T follicular helper cell (primary cell): ENCODE measurements at regions not wholly inside any gene's neighbourhood (a gene's known extent, or its start where the extent isn't known, plus 50 kb on each side); places are given as distances from the start of the nearest gene placed in this dataset.

ENCODE experiments used
- DNase-seq: peaks from one replicate; pipeline ENCODE4 v3.0.0-alpha.2; 2020; ENCODE audit warnings: low read depth

GRCh38 chr10:78688230-78688900 lies 380.4 kb upstream of the ZMIZ1 start:
- DNase-seq: no peak

DNA sequence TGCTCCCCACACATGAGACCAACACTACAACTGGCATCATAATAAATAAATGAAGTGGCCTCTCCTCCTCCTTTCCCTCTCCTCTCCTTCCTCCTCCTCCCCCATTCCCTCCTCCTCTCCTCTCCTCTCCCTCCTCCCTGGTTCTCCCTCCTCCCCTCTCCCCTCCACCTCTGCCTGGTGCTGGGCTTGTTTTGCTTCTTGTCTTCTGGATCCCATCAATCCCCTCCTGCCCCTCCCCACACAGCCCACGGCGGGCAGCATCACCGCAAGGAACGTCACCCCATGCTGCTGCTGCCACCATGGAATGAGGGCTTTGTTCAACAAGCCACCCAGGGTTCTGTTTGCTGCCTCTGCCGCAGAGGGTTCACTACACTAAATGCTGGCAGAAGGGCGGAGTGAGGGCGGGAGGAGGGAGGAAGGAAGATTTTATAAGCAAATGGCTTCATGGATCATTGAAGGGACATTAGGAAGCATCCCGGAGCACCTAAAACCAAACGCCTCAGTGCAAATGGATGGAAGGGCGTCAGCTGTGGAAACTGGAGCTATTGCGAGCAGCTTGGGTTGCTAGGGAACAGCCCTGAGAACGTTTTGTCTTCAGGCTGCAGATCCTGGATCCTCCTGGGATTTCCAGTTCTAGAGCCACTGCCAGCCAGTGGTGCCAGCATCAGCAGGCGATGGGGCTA lies 379.7 kb upstream of the ZMIZ1 start:
- DNase-seq: no peak

GRCh38 chr10:78689584-78689935 lies 379.2 kb upstream of the ZMIZ1 start:
- DNase-seq: no peak

DNA sequence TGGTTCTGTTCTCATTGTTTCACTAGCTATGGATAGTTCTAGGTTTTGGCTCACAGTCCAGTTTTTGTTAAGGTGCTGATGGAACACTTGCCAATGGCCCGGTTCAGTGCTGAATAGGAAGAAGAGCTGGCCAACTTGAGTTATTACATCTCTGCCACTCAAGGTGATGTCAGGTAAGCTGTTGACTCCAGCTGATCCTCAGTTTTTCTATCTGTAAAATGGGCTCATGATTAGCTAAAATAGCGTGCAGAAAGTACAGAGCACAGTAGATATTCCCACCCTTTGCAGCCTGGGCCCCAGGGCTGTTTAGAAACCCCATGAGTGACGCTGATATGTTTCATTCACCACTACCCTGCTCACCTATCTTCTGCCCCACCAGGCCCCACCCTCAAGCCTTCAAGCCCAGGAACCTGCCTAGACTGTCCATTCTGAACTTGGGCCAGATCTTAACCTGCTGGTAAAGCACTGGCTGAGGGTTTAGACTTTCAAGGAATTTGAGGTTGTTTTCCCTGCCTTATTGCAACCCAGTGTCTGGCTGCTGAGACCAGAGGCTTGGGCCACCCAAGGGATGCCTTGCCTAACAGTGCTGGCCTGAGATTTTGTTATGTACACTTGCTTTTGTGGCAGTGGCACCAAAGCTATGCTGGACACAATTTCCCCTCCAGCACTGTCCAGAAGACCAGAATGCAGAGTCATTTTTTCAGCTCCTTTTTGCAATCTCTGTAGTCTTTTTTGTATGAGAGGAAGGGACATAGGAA lies 378.2 kb upstream of the ZMIZ1 start:
- DNase-seq: no peak

DNA sequence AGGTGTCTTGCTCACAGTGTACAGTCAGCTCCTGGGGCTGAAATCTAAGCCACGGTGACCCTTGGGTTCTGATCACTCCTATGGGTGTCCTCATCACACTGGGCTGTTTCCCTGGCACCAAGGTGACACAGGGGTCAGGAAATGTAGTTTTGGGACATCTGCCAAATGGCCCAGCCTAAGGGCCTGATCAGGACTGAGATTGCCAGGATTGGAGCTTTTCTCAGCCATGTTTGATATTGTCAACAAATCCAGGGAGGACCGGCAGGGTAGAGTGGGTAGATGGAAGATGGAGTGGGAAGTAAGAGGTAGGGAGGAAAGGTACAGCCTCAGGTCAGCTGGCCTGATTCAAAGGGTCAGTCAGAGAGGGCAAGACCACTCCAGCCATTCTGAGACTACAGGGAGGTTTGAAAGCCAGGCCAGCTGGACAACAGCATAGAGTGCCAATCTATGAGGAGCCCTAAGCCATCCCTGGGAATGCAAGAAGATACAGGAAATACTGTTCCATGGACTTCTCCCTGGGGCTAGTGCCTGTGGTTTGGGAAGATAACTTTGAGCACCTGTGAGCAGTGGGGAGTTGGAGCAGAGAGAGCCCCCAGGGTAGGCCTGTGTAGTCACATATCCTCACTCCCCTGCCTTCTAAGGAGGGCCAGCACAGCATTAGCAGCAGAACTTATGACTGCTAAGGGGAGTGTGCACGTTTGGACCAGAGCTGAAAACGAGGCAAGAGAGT lies 377.3 kb upstream of the ZMIZ1 start:
- no peak for DNase-seq

GRCh38 chr10:78692071-78692470 lies 376.7 kb upstream of the ZMIZ1 start:
- no peak for DNase-seq

DNA sequence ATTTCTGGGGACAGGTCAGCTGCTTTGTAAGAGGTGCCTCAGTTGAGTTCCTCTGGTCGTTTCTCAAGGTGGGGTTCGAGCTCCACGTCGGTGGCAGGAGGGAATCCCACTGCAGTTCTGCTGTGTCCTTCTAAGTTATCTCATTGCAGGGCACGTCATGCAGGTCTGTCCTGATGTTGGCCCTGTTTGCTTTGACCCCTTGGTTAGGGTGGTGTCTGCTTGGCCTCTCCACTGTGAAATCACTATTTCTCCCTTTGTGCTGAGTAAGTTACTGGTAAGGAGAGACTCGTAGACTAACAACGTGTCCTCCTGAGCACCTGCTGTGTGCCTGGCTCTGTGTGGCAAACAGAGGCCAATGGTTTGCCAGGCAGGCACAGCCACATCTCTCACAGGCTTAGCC lies 372.9 kb upstream of the ZMIZ1 start:
- no peak for DNase-seq

GRCh38 chr10:78696791-78697395 lies 371.9 kb upstream of the ZMIZ1 start:
- no peak for DNase-seq

GRCh38 chr10:78699971-78700370 lies 368.8 kb upstream of the ZMIZ1 start:
- no peak for DNase-seq

- DNase-seq: no peak
Observed at GRCh38 chr10:78700413-78700812, 368.4 kb upstream of the ZMIZ1 start.

- DNase-seq: no peak
Observed at GRCh38 chr10:78700816-78701520, 367.8 kb upstream of the ZMIZ1 start.

GRCh38 chr10:78702186-78702585 lies 366.6 kb upstream of the ZMIZ1 start:
- no peak for DNase-seq

DNA sequence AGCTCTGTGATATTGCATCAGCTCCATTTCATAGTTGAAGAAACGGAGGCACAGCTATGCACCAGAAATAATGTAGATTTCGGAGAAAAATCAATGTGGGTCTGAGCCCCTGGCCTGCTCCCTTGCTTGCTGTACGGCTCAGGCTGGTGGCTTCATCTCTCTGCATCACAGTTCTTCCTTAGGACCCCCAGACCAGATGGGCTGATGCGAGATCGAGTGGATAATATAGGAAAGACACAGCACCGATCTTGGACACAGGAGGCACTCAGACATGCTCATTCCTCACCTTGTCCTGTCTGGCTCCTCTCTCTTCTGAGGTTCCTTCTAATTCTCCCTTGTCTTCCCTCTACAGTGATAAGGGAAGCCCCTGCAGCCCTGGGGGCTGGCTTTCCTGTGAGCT lies 365.9 kb upstream of the ZMIZ1 start:
- DNase-seq: no peak

GRCh38 chr10:78703593-78703992 lies 365.2 kb upstream of the ZMIZ1 start:
- no peak for DNase-seq

DNA sequence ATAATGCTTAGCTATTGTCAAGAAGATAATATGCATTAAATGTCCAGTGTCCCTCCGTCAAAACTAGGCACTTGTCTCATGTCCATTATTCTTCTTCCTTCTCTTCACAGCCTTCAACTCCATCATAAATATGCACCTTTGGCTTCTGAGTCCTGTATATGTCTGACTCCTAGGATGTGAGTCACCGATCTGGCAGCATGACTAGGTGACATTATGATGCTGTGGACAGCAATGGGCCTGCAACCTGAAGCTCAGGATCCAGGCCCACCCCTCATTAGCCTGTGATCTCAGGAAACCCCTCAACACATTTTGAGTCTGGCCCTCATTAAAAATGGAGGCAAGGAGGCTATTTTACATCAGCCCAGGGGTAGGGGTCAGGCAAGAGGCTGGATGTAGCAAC lies 362.5 kb upstream of the ZMIZ1 start:
- no peak for DNase-seq

DNA sequence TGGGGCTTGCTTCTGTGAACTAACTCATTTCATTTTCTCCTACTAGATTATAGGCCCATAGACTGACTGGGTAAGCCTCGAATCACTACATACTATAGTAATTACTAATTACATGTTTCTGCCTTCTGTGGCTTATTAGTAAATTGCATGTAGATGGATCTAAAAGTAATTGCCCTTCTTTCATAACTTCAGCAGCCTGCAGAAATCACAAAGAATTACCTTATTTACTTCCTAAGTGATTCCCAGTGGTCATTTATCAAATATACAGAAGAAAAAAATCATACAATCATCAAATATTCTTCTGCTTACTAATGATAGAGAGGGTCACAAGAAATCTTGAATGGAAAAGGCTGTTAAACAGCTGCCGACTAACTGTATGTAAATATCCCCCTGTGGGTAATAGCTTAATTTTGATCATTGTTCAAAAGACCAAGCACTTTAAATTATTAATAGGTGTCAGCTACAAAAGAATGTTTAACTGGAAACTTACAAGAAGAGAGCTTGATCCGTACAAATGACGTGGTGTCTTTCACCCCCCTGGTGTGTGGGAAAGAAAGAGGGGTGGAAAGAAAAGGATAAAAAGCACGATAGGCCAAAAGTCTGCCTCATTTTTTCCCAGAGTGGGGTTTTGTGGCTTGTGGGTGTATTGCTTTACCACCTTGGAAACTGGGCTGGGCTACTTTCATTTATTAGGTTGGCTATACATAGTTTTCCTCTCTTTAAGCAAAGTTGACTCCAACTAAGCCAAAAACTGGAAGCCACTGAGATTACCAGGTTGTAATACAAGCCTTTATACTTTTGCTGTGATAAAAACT lies 361.8 kb upstream of the ZMIZ1 start:
- no peak for DNase-seq

DNA sequence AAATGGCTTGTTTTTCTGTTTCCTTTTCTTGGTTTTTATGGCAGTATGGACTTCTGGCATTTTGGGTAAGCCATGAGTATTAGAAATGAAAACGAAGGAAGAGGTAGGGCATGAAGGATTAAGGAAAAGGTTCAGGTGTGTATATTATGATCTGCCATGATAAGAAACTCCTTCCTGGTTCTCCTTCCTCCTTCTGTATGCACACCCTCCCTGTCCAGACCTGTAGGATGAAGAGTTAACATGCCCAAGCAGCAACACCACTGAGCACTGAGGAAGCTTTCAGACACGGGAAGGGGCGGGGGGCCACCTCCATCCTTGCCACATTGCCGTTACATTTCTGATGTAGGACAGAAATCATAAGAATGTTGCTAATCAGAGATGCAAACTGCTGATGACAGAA lies 361.0 kb upstream of the ZMIZ1 start:
- no peak for DNase-seq

DNA sequence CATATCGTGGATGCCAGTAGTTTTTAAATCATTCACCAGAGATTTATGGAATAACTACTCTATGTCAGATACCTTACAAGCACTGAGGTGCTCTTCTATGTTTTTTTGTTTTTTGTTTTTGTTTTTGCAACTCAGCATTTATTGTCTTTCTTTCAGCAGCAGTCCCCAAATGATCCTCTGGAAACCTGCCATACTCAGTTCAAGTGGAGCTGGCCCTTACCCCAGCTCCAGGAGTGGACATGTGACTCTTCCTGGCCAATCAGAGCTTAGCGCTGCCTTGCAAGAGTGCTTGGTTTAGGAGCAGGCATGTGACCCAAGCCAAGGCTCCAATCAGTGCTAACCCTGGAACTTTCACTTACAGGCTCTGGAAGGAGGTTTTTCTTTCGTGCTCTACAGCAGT lies 356.6 kb upstream of the ZMIZ1 start:
- no peak for DNase-seq

DNA sequence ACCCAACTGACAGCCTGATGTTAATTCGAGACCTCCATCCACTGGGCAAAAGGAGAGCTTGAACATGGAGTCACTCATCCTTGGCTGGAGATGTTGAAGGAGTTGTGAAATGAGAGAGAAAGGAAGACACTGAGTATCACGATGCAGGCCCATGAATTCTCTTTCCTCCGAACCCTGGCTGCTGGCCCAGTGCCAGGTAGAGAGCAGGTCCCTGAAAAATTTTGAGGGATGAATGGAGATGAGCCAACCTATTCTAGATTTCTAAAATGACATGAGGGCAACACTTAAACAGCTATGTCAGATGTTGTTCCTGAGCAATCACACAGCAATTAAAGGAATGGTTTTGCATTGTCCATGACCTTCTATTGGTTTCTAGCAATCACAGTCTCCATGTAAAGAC lies 355.1 kb upstream of the ZMIZ1 start:
- DNase-seq: no peak

DNA sequence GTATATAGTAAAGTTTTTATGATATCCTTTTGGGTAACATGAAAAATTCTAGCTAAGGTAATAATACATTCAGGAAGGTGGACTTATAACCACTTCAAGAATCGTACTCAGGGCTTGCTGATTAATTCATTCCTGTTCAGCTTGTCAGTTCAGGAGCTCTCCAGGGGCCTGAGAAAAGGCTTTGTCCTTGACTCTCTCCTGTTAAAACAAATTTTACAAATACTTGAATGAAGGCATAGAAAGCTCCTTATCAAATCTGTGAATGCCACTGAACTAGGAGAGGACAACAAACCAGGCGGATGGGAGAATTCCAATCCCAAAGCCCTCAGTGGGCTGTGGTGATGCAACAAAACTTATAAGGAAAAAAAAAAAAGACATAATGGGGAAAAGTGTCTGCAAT lies 354.5 kb upstream of the ZMIZ1 start:
- no peak for DNase-seq

GRCh38 chr10:78715435-78715834 lies 353.3 kb upstream of the ZMIZ1 start:
- no peak for DNase-seq
